ENCODE measurements at regions not wholly inside any gene's neighbourhood (a gene's known extent, or its start where the extent isn't known, plus 50 kb on each side); places are given as distances from the start of the nearest gene placed in this dataset.
"Not testable (repeated sequence)": the region's sequence is repeated elsewhere in the genome, so short reads cannot be mapped to it uniquely, and the experiment has no call there.

DNA sequence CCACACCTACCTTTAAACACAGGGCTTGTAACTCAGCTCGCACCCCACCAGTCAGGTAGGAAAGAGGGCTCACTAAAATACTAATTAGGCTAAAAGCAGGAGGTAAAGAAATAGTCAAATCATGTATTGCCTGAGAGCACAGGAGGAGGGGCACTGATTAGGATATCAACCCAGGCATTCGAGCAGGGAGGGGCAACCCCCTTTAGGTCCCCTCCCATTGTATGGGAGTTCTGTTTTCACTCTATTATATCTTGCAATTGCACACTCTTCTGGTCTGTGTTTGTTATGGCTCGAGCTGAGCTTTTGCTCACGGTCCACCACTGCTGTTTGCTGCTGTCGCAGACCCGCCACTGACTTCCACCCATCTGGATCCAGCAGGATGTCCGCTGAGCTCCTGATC lies 657.2 kb downstream of the PRIM2 start:
- DNase-seq (ENCODE audit: low spot score) = no peak
- in situ Hi-C loops (cut with HindIII; ENCODE audit: low sequenced_read_pairs) = no loop called here

DNA sequence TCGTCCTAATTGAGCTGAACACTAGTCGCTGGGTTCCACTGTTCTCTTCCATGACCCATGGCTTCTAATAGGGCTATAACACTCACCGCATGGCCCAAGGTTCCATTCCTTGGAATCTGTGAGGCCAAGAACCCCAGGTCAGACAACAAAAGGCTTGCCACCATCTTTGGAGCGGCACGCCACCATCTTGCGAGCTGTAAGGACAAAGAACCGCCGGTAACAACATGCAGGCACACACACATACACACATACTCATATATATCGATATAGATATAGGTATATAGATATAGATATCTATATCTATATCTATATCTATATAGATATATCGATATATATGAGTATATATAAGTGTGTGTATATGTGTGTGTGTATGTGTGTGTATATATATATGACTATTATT lies 657.7 kb downstream of the PRIM2 start:
- DNase-seq (ENCODE audit: low spot score); in situ Hi-C loops (cut with HindIII; ENCODE audit: low sequenced_read_pairs): not testable (repeated sequence)

DNA sequence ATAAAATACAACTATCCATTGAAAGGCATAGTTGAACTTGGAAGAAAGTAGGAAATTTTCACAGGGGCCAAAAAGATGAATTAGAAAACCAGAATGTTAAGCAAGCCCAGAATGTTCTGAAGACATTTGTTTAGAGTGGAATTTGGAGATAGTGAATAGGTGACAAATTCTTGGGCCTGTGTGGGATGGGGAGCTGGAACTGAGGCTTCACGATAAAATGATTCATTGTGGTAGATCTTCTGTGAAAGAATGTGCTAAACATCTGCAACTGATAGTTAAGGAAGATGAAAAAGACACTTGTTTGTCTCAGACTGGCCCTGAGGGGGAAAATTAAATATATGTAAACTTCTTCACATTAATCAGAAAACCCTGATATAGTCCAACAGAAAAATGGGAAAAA lies 658.9 kb downstream of the PRIM2 start:
- DNase-seq (ENCODE audit: low spot score) = not testable (repeated sequence)

DNA sequence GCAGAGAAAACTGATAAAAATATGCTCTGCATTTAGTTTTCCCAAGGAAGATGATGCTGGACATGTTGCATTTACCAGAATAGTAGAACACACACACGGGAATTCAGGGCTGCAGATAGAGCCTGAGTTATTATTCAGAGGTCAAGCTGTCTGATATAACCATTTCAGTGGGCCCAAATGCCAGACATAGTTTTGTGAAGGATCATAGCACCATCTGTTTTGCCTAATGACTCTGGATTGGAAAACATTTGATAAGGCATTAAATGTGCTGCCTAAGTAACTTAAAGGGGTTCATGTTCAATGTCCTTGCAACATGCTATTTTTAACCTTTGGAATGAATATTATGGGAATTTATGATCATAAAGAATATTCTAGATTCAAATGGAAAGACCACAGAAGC lies 666.2 kb downstream of the PRIM2 start:
- DNase-seq (ENCODE audit: low spot score); in situ Hi-C loops (cut with HindIII; ENCODE audit: low sequenced_read_pairs): not testable (repeated sequence)

More for the DNA sequence above, 658.9 kb downstream of the PRIM2 start:
- in situ Hi-C loops (cut with HindIII; ENCODE audit: low sequenced_read_pairs) = not testable (repeated sequence)

DNA sequence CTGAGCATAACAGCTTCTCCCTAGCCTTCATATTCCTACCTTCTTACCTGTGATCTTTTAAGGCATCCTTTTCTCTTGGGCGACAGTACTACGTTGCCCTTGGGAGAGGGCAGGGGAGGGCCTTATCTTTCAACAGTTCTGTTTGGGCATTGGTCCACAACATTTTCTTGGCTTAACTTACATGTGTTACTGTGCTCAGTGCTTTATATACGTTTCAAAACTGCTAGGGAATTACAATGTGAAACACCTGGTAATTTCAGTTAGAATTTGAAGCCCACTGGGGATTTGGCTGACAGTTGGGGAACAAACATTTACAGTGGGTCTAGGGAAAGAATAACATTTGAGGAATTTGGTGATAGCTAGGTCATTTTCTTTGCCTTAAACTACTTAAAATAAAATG lies 667.1 kb downstream of the PRIM2 start:
- DNase-seq (ENCODE audit: low spot score); in situ Hi-C loops (cut with HindIII; ENCODE audit: low sequenced_read_pairs): not testable (repeated sequence)

DNA sequence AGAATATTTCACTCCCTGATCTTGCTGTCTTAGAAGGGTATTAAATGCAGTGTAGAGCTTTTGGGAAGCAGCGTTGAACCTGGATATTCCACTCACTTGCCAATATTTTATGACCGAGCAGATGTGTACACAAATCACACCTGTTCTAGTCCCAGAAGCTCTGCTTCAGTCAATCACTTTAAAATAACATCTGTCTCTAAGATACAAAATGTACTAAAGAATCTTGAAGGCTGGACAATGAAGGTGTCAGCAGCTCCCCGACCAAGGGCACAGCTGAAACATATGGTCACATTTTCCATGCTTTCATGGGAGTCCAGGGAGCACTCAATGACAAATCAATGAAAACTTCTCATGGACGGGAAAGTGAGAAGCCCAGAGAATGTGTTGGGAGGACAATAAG lies 668.3 kb downstream of the PRIM2 start:
- DNase-seq (ENCODE audit: low spot score); in situ Hi-C loops (cut with HindIII; ENCODE audit: low sequenced_read_pairs): not testable (repeated sequence)

DNA sequence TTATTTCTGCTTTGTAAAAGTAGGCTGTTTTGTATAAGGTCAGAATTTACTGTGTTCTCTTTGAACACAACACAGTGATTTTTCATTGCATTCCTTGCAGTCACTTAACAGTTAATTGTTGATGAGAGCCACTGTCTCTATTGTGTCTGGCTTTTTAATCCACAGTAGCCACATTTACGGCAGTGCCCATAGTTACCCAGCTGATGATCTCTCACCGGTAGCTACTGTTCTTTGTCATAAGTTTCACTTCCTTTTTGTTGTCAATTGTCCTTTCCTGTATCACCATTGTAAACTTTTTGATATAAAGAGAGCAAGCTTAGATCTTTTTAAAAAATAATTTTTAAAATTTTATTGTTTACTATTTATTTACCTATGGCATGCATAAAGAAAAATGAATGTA lies 669.2 kb downstream of the PRIM2 start:
- DNase-seq (ENCODE audit: low spot score); in situ Hi-C loops (cut with HindIII; ENCODE audit: low sequenced_read_pairs): not testable (repeated sequence)

DNA sequence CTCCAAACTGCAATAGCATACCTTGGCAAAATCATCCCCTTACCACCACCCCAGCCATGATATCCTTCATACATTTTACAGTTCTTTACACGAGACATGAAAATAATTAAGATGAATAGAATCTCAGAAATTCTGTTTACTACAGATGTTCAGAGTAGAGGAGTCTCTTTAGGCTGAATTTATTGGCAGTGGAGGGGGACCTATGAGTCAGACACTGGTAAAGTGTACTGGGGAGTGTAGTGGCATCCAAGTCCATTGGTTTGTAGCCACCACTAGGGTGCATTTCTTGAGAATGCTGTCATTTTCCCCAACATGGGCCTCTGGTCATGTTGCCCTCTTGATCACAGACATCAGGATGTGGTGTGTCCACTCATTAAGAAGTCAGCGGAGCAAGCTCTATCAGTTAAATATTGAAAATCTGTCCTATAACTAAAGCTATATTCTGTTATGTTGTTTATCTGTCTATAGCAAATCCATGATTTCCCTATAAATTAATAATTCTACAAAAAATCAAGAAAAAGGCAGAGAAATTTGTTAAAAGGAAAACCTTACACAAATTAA lies 672.2 kb downstream of the PRIM2 start:
- in situ Hi-C loops (cut with HindIII; ENCODE audit: low sequenced_read_pairs); DNase-seq (ENCODE audit: low spot score): not testable (repeated sequence)

DNA sequence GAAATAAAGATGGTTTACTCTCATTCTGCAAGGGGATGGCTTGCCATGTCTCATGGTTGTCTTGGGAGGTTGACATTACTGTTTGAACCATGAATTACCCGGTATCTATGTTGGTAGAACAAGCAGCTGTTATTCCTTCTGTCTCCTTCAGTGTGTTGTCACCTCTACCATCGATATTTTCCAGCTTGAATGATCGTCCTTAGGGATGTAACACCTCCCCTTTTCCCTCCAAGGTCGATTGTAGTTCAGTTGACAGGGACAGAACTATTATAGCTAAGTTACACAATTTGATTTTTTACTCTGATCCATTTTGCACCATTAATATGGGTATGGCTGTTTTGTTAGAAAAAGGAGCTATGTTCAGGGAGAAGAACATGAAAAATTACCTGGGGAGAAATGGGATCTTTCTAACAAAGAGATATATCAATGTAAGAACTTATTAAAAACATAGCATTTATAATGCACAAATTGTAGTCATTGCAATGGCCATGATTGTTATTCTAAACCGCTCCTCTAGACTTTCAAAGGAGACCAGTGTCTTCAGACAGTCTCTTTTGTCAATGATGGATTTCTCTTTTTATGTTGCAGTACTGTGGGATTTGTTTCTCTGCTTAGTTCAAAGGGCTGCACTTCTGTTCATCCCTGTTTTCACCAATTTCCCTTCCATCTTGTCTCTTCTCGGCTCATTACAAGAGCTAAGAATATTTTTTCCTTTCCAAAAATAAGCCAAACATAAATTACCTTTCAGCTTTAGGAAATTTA lies 681.6 kb downstream of the PRIM2 start:
- DNase-seq (ENCODE audit: low spot score); in situ Hi-C loops (cut with HindIII; ENCODE audit: low sequenced_read_pairs): not testable (repeated sequence)

DNA sequence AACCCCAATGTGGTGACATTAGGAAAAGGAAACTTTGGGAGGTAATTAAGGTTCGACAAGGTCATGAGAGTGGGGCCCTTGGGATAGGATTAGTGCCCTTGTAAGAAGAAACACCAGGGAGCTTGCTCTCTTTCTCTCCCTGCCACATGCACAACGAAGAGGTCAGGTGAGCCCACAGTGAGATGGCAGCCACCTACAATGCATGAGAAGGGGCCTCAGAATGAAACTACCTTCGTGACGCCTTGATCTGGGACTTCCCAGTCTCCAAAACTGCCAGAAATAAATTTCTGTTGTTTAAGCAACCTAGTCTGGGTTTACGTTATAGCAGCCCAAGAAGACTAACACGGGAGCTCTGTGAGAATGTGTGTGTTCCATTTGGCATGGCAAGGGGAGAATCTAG lies 682.8 kb downstream of the PRIM2 start:
- in situ Hi-C loops (cut with HindIII; ENCODE audit: low sequenced_read_pairs); DNase-seq (ENCODE audit: low spot score): not testable (repeated sequence)

DNA sequence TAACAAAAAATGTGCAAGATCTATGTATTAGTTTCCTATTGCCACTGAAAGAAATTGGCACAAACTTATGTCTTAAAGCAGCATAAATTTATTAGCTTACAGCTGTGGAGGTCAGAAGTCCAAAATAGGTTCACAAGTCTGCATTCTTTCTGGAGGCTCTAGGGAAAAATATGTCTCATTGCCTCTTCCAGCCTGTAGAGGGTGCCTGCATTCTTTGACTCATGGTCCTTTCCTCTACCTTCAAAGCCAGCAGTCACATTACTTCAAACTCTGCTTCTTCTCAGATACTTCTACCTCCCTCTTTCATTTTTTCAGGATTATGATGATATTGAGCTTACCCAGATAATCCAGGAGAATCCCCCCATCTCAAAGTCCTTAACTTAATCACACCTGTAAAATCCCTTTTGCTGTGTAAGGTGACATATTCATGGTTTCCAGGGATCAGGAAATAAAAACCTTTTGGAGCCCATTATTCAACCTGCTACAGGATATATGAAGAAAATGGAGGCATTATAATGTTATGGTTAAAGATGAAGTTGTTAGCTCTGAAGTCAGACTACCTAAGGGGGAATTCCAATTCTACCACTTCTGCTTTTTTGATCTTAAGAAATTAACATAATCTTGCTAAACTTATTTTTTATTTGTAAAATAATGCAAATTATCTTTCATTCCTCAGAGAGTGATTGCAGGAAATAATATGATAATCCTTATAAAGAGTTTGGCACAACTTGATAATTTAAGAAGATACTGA lies 686.2 kb downstream of the PRIM2 start:
- in situ Hi-C loops (cut with HindIII; ENCODE audit: low sequenced_read_pairs) = not testable (repeated sequence)
- peak; percentile 0 for DNase-seq (ENCODE audit: low spot score)

DNA sequence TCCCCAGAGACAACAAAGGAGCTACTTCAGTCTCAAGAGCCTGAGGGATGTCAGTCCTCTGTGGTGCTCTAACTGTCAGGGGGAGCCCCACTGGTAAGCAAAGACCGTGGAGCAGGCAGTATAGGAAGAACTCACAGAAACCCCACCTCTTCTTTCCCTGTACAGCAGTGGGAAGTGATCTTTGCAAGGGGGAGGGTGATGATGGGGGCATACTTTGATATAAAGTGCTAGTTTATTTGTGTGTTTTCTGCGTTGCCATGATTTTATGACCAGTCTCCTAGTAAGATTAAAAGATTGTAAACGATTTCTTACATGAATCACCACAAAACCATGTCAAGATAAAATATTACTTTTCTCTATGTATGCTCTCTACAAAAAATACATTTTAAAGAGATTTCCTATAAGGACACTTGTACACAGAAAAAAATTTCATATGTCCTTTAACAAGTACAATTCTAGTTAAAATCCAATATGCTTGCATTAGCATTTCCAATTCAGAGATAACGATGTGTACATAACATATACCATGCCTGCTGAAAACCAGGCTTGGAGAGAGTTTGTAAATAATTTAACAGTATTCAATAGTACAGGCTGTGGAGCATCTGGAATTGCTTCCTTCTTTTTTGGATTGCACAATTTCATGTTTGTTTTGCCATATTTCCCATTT lies 690.0 kb downstream of the PRIM2 start:
- DNase-seq (ENCODE audit: low spot score) = not testable (repeated sequence)

DNA sequence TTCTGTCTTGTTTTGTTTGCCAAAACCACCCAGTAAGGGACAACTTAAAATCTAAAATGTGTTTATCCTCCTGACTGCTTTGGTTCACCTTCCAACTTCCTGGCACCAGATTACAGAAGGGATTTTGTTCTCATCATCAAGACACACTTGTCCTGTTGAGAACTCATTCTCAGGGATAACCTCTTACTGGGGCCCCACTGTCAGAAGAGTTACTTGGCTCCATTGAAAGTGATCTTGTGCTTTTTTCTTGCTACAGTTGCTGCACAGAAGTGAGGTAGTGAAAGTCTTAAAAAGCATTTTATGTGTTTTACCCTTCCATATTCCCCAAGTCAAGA lies 690.5 kb downstream of the PRIM2 start:
- in situ Hi-C loops (cut with HindIII; ENCODE audit: low sequenced_read_pairs); DNase-seq (ENCODE audit: low spot score): not testable (repeated sequence)

More for the DNA sequence above, 690.0 kb downstream of the PRIM2 start:
- in situ Hi-C loops (cut with HindIII; ENCODE audit: low sequenced_read_pairs) = not testable (repeated sequence)

DNA sequence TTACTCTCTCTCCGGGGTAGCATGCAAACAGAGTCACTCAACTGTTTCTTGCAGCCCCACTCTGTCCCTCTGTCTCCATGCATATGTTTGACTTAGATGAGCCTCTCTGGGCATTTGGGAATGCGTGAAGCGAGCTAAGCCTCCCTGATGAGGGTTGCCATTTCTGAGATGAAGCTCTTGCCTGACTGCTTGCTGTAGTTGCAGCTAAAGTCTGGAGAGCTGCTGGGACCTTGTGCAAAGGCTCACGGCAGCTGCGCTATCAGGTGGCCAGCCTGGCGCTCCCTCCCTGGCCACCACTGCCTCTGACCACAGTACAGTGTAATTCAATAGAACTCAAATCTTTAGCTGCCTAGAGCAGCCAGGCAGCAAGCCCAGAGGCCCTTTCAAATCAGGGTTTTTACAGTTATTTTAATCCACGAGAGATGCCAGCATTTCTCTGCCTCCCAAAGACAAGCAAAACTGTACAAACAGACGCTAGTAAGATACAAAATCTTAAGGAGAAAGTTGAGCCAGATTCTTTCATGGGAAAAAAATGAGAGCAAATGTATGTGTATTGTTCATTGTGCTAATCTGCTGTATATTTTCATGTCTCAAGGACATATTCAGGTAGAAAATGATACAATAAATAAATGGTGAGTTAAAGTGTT lies 694.6 kb downstream of the PRIM2 start:
- in situ Hi-C loops (cut with HindIII; ENCODE audit: low sequenced_read_pairs) = not testable (repeated sequence)

DNA sequence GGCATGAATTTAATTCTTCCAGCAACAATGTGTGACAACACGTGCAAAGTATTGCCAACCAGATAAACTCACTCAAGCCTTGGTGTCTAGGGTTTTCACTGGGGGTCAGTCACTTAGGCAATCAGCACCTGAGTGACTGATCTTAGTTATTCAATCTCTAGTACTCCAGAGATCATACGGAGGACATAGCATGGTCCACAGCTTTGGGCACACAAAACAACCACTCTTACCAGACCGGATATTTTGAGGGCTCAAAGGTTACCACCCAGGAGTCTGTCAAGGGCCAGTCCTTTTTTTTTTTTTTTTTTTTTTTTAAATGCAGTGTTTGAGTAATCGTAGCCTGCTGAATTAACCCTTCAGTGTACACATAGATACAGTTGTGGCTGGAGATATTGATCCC lies 699.2 kb downstream of the PRIM2 start:
- DNase-seq (ENCODE audit: low spot score); in situ Hi-C loops (cut with HindIII; ENCODE audit: low sequenced_read_pairs): not testable (repeated sequence)

More for the DNA sequence above, 694.6 kb downstream of the PRIM2 start:
- DNase-seq (ENCODE audit: low spot score) = not testable (repeated sequence)

DNA sequence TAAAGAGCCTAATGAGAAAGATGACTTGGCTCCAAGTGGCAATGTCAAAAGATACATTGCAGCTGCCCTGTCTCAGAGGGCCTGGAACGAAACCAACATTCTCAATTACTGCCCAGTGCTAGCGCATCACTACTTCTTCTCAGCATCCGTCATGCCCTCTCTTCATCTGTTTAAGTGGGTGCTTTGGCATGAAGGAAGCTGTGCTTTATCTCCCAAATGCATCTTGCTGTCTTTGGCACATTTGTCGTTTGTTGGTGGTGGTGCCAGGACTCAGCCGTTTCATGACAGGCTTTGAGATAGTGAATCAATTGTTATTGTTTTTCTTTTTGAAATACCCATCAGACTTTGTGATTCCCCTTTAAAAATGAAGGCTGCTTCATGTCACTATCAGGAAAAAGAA lies 710.8 kb downstream of the PRIM2 start:
- DNase-seq (ENCODE audit: low spot score); in situ Hi-C loops (cut with HindIII; ENCODE audit: low sequenced_read_pairs): not testable (repeated sequence)

DNA sequence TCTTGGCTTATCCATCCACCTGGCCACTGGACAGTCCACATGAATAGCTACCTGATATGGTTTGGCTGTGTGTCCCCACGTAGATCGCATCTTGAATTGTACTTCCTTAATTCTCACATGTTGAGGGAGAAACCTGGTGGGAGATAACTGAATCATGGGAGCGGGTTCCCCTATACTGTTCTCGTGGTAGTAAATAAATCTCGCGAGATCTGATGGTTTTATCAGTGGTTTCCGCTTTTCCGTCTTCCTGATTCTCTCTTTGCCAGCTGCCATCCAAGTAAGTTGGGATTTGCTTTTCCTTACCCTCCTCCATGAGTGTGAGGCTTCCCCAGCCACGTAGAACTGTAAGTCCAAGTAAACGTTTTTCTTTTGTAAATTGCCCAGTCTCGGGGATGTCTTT lies 720.8 kb downstream of the PRIM2 start:
- not testable (repeated sequence) for DNase-seq (ENCODE audit: low spot score)

DNA sequence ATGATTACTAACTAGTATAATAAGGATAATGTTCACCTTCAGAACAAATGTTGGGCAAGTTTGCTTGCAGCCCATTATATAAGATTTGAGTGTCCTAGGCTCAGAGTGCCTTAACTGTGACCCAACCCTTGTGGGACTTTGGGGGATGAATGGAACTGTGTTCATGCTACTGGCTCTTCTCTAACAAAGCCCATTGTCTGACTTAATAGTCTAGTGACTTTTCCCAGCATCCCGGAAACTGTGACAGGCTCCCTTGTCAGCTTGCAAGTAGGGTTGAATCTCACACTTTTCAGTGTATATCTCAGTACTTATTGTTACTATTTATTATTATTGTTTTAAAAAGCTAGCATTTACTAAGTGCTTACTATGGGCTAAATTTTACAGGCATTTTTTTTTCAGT lies 729.2 kb downstream of the PRIM2 start:
- DNase-seq (ENCODE audit: low spot score); in situ Hi-C loops (cut with HindIII; ENCODE audit: low sequenced_read_pairs): not testable (repeated sequence)

More for the DNA sequence above, 720.8 kb downstream of the PRIM2 start:
- in situ Hi-C loops (cut with HindIII; ENCODE audit: low sequenced_read_pairs) = not testable (repeated sequence)

DNA sequence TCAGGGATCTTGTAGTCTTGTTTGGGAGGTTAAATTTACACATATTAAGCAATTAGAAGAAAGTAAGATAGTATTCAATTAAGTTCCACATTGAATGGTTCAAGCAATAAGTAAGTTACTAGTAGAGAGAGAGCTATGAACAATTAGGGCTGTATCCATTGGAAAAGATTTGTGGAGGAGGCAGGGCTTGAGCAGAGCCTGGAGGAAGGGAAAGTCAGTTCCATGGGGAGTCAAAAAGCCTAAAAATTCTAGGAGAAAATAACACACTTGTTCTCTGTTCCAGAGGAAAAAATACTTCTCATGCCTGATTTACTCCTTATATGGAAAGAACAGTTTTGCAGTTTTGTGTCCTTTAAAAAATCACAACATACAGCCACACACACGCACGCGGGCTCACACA lies 730.0 kb downstream of the PRIM2 start:
- in situ Hi-C loops (cut with HindIII; ENCODE audit: low sequenced_read_pairs); DNase-seq (ENCODE audit: low spot score): not testable (repeated sequence)
